HL-60/S4 treated with phorbol 12-myristate 13-acetate at 8.2 ng/mL for 4 days and 3 days (cell line): ENCODE measurements at regions not wholly inside any gene's neighbourhood (a gene's known extent, or its start where the extent isn't known, plus 50 kb on each side); places are given as distances from the start of the nearest gene placed in this dataset.

Experiments
- in situ Hi-C: fragments of 300-500 bp; cut with MboI; formaldehyde crosslinking; loops from 2 replicates; pipeline ENCODE4 v1.15.0; 2022; ENCODE audit warnings: low sequenced_read_pairs

DNA sequence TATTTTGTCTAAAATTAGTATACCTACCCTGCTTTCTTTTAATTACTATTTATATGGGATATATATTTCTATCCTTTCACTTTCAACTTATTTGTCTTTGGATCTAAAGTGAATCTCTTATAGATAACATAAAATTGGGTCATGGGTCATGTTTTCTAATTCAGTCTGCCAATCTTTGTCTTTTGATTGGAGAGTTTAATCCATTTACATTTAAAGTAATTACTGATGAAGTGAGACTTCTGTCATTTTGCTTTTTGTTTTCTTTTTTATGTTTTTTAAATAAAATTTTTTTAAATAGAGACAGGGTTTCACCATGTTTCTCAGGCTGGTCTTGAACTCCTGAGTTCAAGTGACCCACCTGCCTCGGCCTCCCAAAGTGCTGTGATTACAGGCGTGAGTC, 50.5 kb upstream of the PRDM1 start:
- in situ Hi-C loops, result no loop called here

DNA sequence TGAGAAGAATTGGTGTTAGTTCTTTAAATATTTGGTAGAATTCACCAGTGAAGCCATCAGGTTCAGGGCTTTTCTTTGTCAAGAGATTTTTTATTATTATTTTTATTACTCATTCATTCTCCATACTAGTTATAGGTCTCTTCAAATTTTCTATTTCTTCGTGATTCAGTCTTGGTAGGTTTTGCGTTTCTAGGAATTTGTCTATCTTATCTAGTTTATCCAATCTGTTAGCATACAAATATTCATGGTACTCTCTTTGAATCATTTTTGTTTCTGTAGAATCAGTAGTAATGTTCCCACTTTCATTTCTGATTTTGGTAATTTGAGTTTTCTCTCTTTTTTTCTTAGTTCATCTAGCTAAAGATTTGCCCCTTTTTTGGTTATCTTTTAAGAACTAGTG, 52.3 kb upstream of the PRDM1 start:
- in situ Hi-C loops, result no loop called here

- in situ Hi-C loops, result no loop called here
Measured at GRCh38 chr6:106027758-106028157, 58.4 kb upstream of the PRDM1 start.

GRCh38 chr6:106026748-106027715, 59.1 kb upstream of the PRDM1 start:
- in situ Hi-C loops, result no loop called here

DNA sequence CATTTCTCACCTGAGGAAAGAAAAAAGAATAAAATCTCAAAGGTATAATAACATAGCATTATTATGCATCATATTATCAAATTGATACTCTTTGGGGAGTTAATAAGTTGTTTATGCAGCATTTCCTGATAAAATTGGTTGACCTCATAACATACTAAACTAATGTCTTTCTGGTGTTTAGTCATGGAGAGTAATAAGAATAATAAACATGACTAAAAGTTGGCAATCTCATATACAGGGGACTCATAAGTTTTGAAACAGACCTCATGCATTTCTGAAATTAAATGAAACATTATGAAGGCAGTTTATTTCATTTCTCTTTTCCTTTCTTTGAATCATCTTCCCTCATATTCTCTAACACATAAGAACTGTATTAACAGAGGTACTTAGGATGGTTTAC, 60.5 kb upstream of the PRDM1 start:
- in situ Hi-C loops, result no loop called here

DNA sequence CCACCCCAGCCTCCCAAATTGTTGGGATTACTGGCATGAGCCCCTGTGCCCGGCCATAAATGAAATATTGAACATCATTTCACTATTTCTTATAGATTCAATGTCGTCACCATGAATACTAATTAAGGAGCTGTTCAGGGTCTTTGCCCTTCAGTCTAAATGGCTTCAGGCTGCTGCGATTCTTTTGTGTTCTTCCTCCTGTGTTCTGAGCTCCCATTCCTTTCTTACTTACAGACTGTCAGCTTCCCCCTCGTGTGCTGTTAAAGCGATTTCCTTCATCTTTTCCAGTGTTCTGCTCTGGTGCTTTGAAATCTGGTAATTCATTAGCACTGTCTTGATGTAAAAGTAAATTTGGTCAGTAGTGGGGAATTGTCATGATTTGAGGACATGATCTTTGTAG, 63.3 kb upstream of the PRDM1 start:
- in situ Hi-C loops, result no loop called here

GRCh38 chr6:106017454-106017853, 68.7 kb upstream of the PRDM1 start:
- in situ Hi-C loops, result no loop called here

DNA sequence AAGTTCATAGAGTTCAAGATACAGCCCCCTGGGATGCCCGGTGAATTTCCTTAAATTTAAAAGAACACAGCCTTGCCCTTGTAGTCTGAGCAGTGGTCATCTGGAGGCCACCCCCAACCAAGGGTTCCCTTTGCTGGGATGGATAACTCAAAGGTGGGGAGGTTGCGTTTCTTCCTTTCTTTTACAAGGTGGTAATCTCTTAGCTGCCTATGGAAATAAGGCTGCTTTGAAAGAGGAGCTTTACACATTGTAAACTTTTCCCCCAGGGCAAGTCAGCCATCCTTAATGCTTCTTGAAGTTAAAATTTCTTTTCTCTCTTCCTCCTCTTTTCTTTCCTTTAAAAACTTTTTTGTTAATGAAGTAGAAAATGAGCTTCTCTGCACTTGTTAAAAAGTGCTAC, 71.2 kb upstream of the PRDM1 start:
- in situ Hi-C loops, result no loop called here

- in situ Hi-C loops, result no loop called here
Measured at GRCh38 chr6:106011476-106011875, 74.7 kb upstream of the PRDM1 start.

- in situ Hi-C loops, result no loop called here
Measured at GRCh38 chr6:106005954-106006353, 80.2 kb upstream of the PRDM1 start.

GRCh38 chr6:106005013-106005412, 81.1 kb upstream of the PRDM1 start:
- in situ Hi-C loops, result no loop called here

DNA sequence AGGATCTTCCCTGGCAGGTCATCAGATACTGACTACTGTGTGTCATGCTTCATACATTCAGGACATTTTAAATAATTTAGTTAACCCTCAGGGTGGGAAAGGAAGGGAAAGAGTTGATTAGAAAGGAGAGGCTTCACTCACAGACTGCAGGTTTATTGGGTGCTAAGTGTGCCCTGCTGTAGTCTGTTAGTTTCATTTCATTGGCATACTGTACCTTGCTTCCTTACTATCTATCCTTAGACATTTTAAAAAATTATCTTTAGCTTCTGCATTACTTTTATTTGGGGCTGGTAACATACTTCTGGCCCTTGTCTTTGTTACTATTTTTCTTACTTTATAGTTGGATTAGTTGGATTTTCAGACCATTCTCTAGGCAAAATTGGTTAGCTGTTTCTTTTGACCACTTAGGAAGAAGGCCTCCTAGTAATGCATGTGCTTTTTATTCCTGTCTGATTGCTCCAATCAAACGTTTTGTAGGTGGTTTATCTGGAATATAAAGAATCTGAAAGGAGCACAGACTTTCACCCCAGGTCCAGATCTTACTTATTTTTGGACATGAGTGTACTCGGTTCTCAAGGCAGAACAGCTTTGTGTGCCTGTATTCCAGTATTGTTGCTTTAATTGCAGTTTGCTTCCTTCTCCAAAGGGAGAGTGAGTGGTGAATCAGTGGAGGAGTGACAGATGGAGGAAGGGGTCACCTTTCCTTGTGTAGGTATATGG, 82.7 kb upstream of the PRDM1 start:
- in situ Hi-C loops, result no loop called here

DNA sequence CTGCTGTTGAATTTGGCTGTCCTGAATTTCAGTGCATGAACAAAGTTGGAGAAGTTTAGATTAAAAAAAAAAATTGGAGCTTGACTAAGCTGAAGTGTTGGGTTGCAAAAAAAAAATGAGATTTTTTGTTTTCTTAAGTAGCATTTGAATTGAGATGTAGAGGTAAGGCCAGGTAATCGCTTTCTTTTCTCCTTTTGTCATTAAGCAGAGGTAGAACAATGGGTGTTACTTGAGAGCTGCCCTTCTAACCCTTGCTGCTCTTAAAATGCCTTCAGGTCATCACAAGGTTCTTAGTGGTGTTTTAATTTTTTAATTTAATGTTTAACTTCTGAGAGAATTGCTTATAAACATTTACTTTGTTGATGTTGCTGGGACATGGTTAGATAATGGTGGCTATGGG, 84.1 kb upstream of the PRDM1 start:
- in situ Hi-C loops, result no loop called here

DNA sequence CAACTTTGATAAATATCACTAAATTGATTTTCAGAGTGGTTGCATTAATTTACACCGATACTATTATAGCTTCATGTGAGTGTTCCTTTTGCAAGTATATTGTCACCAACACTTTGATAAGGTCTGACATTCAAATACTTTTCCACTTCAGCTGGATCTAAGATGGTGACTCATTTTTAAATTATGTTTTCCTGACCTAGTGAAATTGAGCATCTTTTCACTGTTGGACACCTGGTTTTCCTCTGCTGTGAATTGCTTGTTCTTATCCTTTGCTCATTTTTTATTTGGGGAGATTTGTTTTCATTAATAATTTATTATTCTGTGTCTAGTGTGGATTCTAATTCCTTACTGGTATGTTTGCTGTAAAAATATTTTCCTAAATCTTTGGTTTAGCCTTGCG, 85.2 kb upstream of the PRDM1 start:
- in situ Hi-C loops, result no loop called here

DNA sequence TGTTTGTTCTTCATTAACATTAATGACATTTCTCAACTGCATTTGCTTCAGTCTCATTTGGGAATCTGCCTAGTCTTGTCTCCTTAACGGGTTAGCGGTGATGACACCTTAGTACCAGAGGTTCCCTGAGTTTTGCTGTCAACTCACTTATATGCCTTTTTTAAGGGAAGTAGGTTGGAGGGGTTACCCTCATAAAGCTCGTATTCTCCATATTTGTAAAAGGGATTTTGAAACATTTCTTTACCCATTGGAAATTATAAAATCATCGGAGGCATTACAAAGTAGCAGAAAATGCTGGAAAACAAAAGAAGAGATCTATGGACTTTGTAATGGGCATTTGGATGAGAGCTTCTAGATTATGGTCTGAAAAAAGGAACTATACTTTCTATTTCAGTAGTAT, 88.7 kb upstream of the PRDM1 start:
- in situ Hi-C loops, result no loop called here

DNA sequence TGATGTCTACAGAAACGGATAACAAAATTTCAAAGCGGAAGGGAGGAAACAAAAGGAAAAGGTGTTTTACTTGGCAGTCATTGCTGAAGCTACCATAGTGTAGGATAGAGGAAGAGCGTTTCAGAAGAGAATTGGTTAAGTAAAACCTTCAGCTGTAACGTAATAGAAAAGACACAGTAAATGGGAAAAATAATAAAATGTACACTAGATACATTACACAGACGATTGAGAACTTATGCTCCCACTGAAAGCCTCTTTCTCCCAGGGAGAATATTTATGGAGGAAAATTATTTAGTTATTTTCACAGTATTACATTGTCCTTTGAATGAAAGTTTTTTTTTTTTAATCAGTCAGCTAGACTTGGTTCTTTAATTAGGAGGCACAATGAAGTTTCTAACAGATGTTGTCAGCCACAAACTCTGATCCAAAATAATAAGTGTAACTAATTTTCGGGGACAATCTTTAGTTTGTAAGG, 90.7 kb upstream of the PRDM1 start:
- in situ Hi-C loops, result no loop called here

DNA sequence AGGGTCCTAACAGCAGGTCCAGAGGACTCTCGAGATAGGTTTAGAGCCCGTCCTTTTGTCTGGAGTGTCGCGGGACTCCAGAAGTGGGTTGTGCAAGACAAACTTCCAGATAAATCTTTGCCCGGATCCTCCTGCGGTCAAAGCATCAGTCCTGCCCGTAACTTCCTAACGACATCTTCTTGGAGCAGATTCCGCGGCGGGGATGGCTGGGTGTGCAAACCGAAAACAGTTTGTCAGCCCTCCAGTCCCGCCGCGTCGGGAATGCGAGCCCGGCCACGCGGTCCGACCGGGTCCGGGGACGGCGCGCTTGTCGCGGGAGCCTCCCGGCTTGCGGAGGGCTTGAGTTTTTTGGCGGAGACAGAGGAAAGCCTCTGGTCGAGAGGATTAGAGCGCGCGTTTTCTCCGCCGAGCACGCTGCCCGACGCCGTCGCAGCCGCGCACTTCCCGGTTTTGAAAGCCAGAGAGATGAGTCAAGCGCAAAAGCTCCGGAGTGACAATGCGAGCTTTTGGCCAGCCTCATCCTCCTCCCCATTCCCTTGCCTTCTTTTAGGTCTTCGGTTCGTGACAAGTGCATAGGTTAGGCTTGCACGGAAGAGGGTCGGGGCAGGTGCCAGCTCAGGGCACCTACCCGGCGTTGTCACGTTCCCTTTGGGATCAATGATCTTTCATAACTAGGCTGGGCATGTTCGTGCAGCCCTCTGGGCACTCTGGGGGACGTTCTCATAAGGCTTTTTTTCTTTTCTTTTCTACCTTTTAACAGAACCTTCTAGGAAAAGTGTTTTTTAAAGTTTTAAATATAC, 91.3 kb upstream of the PRDM1 start:
- in situ Hi-C loops, result no loop called here

DNA sequence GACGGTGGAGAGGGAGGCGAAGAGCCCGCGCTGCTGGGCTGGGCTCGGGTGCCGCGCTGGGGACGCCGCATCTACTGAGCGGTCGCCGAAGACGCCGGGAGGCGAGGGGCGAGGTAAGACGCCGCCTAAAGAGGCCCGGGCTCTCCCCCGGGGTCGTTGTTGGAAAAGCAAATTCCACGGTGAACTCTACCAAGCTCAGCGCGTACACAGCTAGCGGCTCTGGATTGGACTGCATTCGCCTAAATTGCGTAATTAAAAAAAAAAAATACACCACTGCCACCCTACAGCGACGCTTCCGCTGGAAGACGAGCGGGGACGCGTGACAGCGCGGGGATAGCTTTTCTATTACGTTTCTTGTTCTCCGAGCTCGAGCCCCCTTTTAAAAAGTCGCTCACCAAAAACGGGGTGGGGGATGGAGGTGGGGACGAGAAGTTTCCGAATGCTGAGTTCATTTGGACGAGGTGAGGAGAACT, 92.0 kb upstream of the PRDM1 start:
- in situ Hi-C loops, result no loop called here

- in situ Hi-C loops, result no loop called here
Measured at GRCh38 chr6:105993341-105994117, 92.6 kb upstream of the PRDM1 start.

GRCh38 chr6:105992315-105992961, 93.7 kb upstream of the PRDM1 start:
- in situ Hi-C loops, result no loop called here
